ENCODE measurements at regions not wholly inside any gene's neighbourhood (a gene's known extent, or its start where the extent isn't known, plus 50 kb on each side); places are given as distances from the start of the nearest gene placed in this dataset.
"Not testable (repeated sequence)": the region's sequence is repeated elsewhere in the genome, so short reads cannot be mapped to it uniquely, and the experiment has no call there.

DNA sequence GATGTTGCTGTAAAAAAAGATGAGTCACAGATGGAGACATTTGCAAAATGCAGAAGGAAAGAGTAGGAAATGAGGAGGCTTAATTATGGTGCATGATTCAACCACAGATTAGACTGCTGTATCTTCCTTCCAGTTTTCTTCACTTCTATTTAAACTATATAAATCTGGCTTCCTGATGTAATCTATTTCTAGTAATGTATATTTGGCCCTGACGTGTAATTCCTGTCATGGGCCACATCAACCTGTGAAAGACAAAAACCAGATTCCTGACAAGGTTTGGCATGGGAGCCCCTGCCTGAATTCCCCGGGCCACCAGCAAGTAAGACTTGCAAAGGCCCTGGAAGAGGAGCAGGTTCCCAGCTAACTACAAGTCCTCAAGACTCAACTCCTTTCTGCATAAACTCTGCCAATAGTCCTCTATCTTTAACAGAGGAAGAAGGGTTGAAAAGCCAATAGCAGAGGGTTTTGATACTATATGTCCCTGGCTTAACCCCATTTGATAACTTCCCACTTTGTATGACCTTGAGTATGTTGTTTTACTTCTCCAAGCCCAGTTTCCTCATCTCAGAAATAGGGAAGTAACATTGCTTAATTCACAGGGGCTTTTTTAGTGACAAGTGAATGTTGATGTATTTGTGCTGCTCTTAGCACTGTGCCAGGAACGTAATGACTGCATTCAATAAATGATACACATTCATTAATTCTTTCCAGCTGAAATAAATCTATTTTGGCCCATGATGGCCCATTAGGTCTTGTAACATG, 172.7 kb downstream of the SPRY2 start:
- DNase-seq: no peak

DNA sequence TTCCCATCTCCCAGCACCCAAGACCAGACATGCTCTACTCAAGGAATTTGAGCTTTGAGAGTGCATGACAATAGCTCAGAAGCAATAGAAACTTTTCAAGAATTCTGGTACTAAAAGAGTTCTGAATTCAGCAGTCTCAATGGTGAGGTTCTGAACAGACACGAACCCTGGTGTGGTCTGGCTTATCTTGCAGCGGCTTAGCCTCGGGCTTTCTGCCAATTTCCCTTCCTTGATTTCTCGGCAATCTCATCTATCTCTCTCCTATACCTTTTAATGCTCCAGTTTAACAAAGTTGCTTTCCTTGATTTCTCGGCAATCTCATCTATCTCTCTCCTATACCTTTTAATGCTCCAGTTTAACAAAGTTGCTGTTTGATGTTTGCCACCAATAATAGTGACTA, 174.6 kb downstream of the SPRY2 start:
- DNase-seq: no peak

DNA sequence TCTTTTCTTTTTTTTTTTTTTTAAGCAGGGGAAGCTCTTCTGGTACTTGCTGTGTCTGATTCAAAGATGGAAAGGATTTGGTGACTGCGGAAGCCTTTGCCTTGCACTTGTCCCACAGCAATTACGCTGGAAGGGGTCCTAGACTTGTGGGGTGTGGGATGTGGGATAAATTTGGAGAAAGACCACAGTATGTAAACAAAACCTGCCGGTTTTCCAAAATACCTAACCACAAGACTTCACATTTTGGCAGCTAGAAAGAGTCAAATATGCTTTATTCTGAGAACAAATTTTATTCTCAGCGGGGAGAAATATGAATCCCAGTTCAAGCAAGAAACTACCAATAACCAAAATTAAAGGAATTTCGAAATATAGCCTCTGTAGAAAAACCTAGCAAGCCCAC, 176.5 kb downstream of the SPRY2 start:
- DNase-seq: no peak

DNA sequence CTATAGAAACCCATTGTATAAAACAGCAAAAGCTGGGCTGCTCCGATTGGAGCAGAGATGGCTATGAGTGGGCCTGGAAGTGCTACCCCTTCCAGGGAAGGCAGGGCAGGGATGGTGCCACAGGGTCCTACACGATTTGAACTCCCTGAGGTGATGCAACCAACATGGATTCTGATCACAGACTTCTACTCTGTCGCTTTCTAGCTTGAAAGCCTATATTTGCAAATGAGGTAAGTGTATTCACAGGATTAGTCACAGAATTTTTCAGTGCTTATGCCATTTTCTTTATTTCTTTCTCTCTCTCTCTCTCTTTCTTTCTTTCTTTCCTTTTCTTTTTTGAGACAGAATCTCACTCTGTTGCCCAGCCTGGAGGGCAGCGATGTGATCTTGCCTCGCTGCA, 179.0 kb downstream of the SPRY2 start:
- DNase-seq: no peak

DNA sequence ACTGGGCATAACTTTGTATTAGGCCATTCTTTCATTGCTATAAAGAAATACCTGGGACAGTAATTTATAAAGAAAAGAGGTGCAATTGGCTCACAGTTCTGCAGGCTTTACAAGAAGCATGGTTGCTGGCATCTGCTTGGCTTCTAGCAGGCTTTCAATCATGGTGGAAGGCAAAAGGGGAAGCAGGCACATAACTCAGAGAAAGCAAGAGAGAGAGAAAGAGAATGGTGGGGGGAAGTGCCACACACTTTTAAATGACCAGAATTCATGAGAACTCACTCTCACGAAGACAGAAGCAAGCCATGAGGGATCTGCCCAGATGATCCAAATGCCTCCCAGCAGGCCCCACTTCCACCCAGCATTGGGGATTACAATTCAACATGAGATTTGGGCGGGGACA, 179.7 kb downstream of the SPRY2 start:
- DNase-seq: no peak

DNA sequence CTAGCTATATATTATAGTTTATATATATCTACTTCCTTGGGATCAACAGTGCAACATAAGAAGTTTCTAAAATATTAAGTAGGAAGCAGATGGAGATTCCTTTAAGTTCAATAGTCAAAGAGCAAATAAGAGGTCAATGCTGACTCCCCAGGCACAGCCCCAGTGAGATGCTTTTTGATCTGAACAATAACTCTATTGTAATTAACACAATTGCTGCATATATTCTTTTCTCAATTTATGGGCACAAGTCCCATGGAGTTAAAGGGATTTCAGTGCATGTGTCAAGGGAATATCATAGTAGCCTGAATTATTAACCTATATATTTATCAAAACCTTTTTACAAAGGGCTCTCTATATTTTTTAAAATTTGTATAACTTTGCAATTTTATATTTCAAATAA, 180.8 kb downstream of the SPRY2 start:
- DNase-seq: no peak

DNA sequence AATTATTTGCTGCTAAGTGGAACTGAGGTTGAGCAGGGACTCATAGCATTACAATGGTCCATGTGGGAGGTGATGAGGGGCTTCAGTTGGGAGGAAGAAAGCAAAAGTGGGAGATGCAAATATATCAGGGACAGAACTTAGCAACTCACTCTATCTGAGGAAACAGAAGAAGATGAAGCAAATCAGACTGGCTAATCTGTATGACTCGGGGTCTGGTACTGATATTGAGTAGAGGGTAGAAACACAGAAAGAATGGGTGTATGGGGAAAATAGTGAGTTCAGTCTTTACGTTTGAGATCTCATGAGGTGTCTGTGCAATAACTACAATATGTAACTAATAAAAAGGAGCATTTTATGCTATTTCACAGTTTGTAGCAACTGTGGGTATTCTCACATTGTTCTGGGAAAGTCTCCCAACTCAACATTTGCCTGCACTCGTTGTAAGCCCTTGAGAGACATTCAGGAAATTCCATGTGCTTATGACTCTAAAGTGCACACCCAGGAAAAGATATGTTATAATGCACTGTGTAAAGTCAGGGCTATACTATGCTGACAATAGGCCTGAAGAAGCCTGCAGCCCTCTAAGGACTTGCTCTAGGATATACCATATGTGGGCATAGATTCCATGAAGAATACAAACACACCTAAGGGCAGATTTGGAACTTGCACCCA, 183.5 kb downstream of the SPRY2 start:
- no peak for DNase-seq

DNA sequence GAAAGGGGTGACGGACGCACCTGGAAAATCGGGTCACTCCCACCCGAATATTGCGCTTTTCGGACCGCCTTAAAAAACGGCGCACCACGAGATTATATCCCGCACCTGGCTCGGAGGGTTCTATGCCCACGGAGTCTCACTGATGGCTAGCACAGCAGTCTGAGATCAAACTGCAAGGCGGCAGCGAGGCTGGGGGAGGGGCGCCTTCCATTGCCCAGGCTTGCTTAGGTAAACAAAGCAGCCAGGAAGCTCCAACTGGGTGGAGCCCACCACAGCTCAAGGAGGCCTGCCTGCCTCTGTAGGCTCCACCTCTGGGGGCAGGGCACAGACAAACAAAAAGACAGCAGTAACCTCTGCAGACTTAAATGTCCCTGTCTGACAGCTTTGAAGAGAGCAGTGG, 188.8 kb downstream of the SPRY2 start:
- DNase-seq: not testable (repeated sequence)

DNA sequence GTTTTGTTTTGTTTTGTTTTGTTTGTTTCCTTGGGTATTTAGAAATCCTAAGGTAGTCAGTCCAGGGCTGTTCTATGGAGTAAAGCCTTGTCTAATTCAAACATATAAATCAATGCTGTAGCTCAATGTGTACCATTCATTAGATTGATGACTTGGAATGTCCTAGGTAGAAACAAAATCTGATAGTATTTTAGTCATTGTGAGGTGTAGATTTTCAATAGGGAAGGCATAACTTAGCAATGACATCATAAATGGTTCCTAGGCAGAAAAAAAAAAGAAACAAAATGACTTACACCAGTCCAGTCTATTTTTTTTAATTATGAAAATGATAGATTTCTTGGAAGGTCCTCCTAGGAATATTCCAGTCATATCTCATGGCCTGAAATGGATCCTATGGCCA, 189.9 kb downstream of the SPRY2 start:
- DNase-seq: no peak

DNA sequence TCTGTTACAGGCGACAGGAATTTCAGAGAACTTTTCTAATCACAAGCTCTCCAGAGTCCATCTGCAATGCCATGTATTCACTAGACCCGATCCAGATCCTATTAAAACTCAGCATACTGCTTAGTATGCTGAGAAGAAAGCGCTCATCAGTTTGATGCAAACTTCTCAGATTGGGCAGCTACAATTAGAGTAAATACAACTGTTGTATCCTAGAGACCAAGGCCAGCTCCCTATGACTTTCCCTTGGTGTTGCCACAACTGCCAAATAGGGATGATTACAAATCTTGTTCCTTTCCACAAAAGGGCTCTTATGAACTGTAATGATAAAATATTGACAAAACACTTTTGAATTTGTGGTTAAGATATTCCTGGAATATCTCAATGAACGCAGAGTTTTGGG, 191.2 kb downstream of the SPRY2 start:
- DNase-seq: no peak

DNA sequence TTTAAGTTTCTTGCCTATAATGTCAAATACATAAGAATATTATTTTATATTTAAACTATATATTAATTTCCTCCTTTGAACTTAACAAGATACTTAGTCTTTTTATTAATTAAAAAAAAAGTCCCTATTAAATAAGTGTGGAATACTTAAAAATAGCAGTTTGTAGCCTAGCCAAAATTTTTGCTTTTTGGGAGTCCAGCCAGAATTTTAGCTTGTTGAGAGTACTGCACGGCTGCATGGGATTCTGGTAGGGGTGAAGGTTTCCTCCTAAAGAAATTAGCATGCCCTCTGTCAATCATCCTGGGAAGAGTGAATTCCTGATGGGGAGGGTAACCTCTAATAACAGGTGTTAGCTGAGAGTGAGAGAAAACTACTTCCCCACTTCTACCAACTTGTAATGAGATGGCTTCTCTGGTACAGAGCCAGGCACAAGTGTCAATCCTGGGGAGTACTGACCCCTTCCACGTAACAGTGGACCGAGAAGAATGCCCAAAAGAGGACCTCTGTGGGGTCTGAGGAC, 195.7 kb downstream of the SPRY2 start:
- DNase-seq: no peak

DNA sequence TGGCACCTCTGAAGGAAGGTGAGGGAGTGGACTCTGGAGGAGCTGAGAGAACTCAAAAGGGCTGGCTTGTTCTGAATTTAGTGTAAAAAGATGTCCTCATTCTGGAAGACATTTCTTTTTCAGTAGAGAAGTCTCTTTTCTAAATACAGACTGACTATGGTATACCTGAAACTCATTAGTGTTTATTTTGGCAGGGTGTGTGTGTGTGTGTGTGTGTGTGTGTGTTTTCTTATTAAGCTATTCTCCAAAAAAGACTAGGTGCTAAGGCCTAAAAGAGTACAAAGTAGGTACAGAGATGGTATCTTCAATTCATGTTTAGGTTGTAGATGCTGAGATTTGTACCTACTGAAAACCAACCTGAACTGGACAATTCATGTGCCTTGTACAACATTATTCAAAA, 196.4 kb downstream of the SPRY2 start:
- DNase-seq: no peak

DNA sequence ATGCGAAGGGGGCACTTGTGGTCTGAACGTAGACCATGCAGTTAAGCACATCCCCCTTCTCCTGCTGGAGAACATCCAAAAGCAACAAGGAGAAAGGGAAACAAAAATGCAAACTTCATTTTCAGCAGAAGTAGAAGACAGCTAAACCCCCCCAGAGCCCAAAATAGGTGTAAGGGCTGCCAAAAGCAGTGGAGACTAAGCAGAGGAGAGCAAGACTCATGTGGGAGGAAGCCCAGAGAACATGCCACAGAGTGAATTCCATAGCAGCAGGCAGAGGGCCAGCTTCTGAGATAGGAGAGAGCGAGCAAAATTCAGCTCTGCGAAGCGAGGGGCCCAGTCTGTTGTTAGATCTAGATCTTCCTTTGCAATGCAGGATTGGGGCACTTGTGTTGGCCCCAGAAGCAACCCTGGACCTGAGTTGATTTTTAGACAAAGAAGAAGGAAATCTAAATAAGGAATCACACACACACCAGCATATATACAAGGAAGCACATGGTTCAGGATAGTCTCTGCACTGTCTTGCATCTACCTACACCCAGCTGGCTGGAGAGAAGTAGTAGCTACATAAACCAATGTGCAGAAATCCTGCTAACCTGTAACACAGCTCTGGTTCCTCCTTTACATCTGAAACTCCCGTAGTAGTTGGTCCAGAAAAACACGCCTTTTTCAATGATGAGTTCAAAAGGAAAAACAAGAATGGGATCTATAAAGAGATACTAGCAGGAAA, 199.6 kb downstream of the SPRY2 start:
- DNase-seq: no peak

DNA sequence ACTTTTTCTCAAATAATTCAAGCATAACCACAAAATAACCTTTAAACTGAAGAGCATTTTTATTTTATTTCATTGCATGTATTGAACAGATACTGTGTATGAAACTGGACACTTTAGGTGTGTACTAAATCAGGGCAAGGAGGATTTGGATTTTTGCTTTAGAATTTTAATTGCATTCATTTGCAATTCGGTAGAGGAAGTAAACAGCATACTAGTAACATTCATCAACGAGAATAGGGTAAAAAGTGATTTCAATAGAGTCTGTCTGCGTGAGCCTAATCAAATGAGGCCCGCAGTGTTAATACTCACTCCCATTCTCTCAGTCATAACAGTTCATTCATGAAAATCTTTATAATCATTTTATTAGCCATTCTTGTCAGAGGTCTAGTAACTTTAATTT, 200.2 kb downstream of the SPRY2 start:
- no peak for DNase-seq

DNA sequence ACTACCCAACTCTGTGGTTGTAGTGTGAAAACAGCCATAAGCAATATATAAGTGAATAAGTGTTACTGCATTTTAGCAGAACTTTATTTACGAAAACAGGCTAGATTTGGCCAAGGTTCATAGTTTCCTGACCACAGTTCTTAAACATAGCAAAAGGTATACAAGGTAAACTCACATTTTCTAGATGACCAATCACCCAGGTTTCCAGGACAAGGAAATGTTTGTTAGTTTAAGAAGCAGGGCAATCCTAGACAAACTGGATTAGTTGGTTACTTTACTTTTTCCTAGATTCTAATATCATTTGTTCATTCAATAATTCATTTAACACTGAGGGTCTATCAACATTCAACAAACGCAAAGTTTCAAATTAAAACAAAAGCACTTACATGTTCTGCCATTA, 201.7 kb downstream of the SPRY2 start:
- DNase-seq: no peak

DNA sequence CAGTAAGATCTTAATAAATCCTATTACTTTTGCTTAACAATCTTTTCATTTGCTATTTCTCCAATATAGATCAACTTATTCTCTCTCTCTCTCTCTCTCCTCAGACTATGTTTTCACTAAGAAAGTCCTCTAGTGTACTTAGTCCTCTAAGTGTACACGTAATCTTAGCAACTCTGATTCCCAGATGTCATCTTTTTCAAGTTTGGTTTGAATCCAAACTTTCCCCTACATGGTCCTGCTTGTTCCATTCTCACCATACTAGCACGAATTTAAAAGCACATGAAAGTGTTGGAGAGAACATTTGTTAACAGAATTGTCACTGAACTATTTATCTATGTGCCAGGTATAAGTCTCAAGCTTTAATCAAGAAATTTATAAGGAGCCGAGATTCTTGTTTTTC, 202.9 kb downstream of the SPRY2 start:
- DNase-seq: no peak

DNA sequence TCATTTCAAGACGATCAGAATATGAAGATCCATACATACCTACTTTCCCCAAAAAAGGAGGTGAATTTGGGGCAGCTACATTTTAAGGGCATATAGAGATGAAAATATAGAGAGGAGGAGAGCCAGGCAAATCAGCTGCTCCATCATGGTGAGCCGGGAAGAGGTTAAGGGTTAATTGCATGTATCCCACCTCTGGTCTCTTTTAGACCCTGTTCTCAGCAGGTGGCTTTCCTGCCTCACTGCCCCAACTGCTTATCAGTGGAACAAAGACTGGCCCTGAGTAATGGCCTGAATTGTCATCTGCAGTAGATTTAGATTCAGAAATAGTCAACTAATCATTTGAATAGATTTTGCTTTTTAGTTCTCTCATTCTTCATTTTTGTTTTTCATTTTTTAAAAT, 206.6 kb downstream of the SPRY2 start:
- DNase-seq: no peak

DNA sequence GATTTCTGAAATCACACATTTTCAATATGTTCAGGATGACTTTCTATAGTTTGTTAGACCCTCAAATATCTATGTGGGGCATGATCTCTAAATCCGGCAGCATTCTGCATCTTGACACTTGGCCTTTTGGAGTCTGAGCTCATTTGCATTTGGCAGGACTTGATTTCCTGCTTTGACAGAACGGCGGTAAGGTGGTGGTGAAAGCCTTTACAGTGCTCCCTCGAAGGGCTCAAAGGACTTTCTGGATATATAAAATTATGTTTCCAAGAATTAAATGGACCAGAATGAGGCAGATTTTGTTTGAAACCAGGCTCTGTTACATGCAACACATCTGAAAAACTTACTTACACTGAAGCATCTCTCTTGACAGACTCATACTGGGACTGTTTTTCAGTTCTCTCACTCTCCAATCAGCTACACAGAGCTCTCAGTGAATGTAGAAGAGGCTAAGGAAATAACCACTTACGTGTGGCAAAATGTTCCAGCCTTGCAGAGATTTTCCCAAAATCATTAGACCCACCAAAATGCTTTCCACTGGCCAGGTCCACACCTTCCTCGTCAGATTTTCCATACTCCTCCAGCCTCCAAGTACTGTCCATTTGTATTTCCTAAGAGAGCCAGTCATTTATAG, 207.2 kb downstream of the SPRY2 start:
- DNase-seq: no peak

DNA sequence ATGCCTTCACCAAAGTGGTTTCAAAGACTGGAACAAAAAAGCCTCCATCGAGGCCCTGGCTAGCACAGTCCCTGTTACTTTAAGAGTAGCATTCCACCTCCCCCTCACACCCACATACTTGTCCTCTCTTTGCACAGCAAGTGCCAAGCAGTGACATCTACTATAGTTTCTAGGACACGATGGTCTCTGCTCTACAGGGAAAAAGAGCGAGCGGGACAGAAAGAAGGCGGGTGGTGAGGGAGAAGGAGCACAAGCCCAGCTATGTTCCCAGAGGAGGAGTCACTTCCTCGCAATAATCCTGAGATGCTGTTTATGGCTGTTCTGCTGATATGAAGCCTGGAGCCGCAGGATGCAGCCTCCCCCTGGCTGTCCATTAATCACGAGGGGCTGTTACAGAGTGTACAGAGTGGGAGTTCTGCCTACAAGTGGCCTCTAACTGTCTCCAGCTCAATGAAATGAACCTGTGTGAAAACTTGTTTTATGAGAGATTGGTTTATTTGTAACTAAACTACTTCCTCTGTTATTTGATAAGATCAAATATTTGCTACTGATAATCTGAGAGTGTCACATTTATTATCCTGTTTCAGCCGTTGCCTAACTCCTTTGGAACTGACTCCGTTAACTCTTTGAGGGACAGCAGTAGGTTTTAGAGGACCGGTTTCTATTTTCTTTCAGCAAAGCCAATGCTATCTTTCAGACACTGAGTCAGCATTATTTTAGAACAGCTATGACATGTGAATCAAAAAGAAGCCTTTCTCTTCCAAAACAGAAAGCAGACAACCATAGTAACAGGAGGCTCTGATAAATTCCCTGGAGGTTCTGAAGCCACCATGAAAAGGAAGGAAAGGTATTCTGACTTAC, 208.0 kb downstream of the SPRY2 start:
- DNase-seq: no peak

DNA sequence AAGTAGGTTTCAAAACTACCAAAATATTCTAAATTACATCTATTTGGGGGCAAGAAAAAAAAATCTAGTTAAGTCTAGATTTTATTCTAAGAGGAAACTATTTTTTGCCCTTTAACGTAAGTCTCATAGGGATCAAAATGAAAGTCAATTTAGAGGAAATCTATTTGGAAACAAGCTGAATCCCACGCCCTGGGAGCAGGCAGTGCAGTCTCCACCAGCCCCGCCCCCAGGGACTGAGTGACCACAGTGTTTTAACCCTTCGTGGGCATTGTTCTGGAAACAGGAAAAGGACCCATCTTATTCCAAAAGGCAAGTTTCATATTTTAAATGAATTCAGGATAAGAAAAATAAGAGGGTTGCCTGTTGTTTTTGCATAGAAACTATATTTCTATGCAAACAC, 209.7 kb downstream of the SPRY2 start:
- DNase-seq: no peak

DNA sequence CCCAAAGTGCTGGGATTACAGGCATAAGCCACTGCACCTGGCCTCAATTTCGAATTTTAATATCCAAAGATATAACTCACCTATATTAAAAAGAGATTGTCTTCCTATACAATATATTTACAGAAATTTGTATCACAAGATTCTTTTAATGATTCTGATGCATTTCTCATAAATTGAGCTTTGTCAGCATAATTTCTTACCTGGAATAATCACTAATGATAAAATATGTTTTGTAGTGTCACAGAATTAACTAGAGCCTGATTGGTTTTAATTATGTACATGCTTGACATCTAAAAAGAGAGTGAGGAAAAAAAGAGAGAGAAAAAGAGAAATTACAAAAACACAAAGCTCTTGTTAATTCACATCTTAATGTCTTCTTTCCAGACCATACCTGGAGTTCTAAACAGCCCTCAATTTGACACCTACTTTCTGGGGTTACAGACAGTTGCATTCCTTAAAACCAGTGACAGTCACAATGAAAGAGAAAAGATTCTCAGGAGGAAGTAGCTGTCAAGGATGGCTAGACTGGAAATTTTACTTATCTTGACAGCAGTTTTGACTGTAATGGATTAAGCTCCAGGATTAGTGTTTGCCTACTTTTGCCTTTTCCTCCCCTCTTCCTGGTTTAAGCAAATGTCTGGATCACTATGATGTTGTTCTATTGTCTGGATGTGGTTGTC, 214.4 kb downstream of the SPRY2 start:
- no peak for DNase-seq

DNA sequence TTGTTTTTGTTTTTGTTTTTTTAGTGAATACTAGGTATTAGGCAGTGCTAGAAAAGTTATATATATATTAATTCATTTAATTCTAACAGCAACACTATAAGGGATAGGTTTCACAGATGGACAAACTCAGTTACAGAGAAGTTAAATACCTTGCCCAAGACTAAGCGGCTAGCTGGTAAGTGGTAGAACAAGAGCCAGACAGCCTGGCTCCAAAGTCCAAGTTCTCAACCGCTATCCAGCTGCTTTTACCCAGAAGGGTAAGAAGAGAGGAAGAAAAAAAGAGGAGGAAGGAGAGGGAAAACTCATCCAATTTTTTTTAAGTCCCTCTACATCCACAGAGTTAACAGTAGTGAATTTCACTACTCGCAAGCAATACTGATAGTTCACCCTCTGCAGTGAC, 217.0 kb downstream of the SPRY2 start:
- no peak for DNase-seq

All from stimulated activated naive CD4-positive, alpha-beta T cell (primary cell).